IMR-90 (cell line): ENCODE measurements at regions not wholly inside any gene's neighbourhood (a gene's known extent, or its start where the extent isn't known, plus 50 kb on each side); places are given as distances from the start of the nearest gene placed in this dataset.
"Not testable (repeated sequence)": the region's sequence is repeated elsewhere in the genome, so short reads cannot be mapped to it uniquely, and the experiment has no call there.

Source experiments
- BHLHE40 ChIP-seq: fragments of 150-350 bp; IDR thresholded peaks from 2 replicates; pipeline ENCODE4 v1.6.1; 2016; ENCODE audit warnings: mild to moderate bottlenecking, low read depth, low read length
- CEBPB ChIP-seq: IDR thresholded peaks from 2 replicates; pipeline ENCODE4 v1.6.1; 2012; ENCODE audit warnings: low read depth, low read length, improper control_type of control experiment
- CHD1 ChIP-seq: IDR thresholded peaks from 2 replicates; pipeline ENCODE4 v1.6.1; 2012; ENCODE audit warnings: low read depth, low read length, improper control_type of control experiment
- CTCF ChIP-seq: conservative IDR thresholded peaks from 2 replicates; pipeline ENCODE4 v1.5.1; 2012; ENCODE audit warnings: mild to moderate bottlenecking, low read depth, low read length, improper control_type of control experiment
- ELK1 ChIP-seq: fragments of 150-350 bp; IDR thresholded peaks from 2 replicates; pipeline ENCODE4 v1.6.1; 2016; ENCODE audit warnings: low read depth, mild to moderate bottlenecking, low read length, moderate library complexity, borderline replicate concordance
- FOS ChIP-seq: fragments of 150-350 bp; IDR thresholded peaks from 2 replicates; pipeline ENCODE4 v1.6.1; 2016; ENCODE audit warnings: low read depth, low read length
- MAZ ChIP-seq: IDR thresholded peaks from 2 replicates; pipeline ENCODE4 v1.6.1; 2012; ENCODE audit warnings: low read depth, mild to moderate bottlenecking, low read length, improper control_type of control experiment, moderate library complexity, borderline replicate concordance
- MXI1 ChIP-seq: IDR thresholded peaks from 2 replicates; pipeline ENCODE4 v1.6.1; 2012; ENCODE audit warnings: low read depth, mild to moderate bottlenecking, low read length, moderate library complexity, borderline replicate concordance
- POLR2A ChIP-seq: IDR thresholded peaks from 2 replicates; pipeline ENCODE4 v1.6.1; 2012; ENCODE audit warnings: mild to moderate bottlenecking, low read depth, low read length
- RAD21 ChIP-seq: IDR thresholded peaks from 2 replicates; pipeline ENCODE4 v1.6.1; 2012; ENCODE audit warnings: low read length, improper control_type of control experiment
- RFX5 ChIP-seq: IDR thresholded peaks from 2 replicates; pipeline ENCODE4 v1.8.0; 2012; ENCODE audit warnings: low read depth, mild to moderate bottlenecking, low read length, moderate library complexity
- USF2 ChIP-seq: fragments of 150-350 bp; IDR thresholded peaks from 2 replicates; pipeline ENCODE4 v1.6.1; 2017; ENCODE audit warnings: mild to moderate bottlenecking, antibody characterized with exemption, low read length, low read depth

- not testable (repeated sequence) for TF ChIP-seq CTCF, FOS, RFX5, POLR2A, CHD1, BHLHE40, RAD21, CEBPB, MXI1, ELK1, MAZ, USF2
Measured at GRCh38 chr9:81307791-81308190, 381.6 kb downstream of the TLE1 start.
